H1 (cell line): ENCODE measurements at regions not wholly inside any gene's neighbourhood (a gene's known extent, or its start where the extent isn't known, plus 50 kb on each side); places are given as distances from the start of the nearest gene placed in this dataset.

Experiments used
- CTCF ChIA-PET: fragments of 300-600 bp; sonication (Branson Sonifier 250); formaldehyde crosslinking; loops from one replicate; lab custom pipeline; 2021; ENCODE audit not compliant: partially characterized antibody; lab: Charles Lee
- POLR2A ChIA-PET: fragments of 300-600 bp; sonication (Branson Sonifier 250); formaldehyde crosslinking; loops from one replicate; lab custom pipeline; 2021; ENCODE audit warnings: inconsistent platforms; ENCODE audit not compliant: partially characterized antibody; lab: Charles Lee
- DNase-seq, 2 experiments: peaks; one replicate each; pipeline versions ENCODE4 v3.0.0 to v3.0.0-alpha.2; 2010 to 2022; ENCODE audit warnings: low spot score in 2 of 2, low read depth in 1 of 2, mixed read lengths in 1 of 2
- FAIRE-seq: peaks from 2 replicates; lab custom pipeline; 2011; peaks lifted over from hg19 to GRCh38; lab: Jason Lieb, UNC
- H2AFZ ChIP-seq: 2 replicates; pipeline ENCODE4 v1.8.1; 2012; ENCODE audit warnings: low read length, inconsistent platforms
- H2AK5ac ChIP-seq: 2 replicates; pipeline ENCODE4 v1.6.1; 2013; ENCODE audit warnings: low read depth, low read length
- H2BK120ac ChIP-seq: replicated peaks from 2 replicates; pipeline ENCODE3; 2013; ENCODE audit warnings: low read depth, low read length, inconsistent platforms
- H2BK12ac ChIP-seq: 2 replicates; pipeline ENCODE4 v1.6.1; 2013; ENCODE audit warnings: low read depth, low read length
- H2BK15ac ChIP-seq: 2 replicates; pipeline ENCODE4 v1.6.1; 2013; ENCODE audit warnings: low read length
- H2BK20ac ChIP-seq: 2 replicates; pipeline ENCODE4 v1.6.1; 2013; ENCODE audit warnings: low read length
- H2BK5ac ChIP-seq: 2 replicates; pipeline ENCODE4 v1.6.1; 2013; ENCODE audit warnings: low read depth, low read length
- H3K14ac ChIP-seq: 2 replicates; pipeline ENCODE4 v1.6.1; 2013; ENCODE audit warnings: inconsistent platforms; ENCODE audit not compliant: insufficient read length
- H3K18ac ChIP-seq: 2 replicates; pipeline ENCODE4 v1.6.1; 2013; ENCODE audit warnings: low read length; ENCODE audit errors: extremely low read depth
- H3K23ac ChIP-seq: 2 replicates; pipeline ENCODE4 v1.6.1; 2013; ENCODE audit warnings: inconsistent platforms; ENCODE audit not compliant: insufficient read length
- H3K23me2 ChIP-seq: 2 replicates; pipeline ENCODE4 v1.6.1; 2013; ENCODE audit warnings: low read depth, low read length
- H3K27ac ChIP-seq: 2 replicates; pipeline ENCODE4 v1.6.1; 2011; ENCODE audit warnings: low read depth, low read length, inconsistent platforms
- H3K27me3 ChIP-seq, 4 experiments: replicated peaks in 1 of 4; 1 replicate in 1 of 4; 2 replicates in 3 of 4; pipeline versions ENCODE4 v1.6.1 to v1.8.1; 2011 to 2013; ENCODE audit warnings: low read length in 3 of 4, mild to moderate bottlenecking in 3 of 4, inconsistent platforms in 2 of 4, mixed read lengths in 2 of 4, moderate library complexity in 1 of 4; ENCODE audit not compliant: control insufficient read depth in 3 of 4, insufficient read depth in 3 of 4; ENCODE audit errors: extremely low read depth in 1 of 4
- H3K36me3 ChIP-seq, 4 experiments: 2 replicates each; pipeline versions ENCODE4 v1.6.1 to v1.8.1; 2011 to 2013; ENCODE audit warnings: mild to moderate bottlenecking in 4 of 4, low read length in 3 of 4, moderate library complexity in 2 of 4, control low read depth in 1 of 4, inconsistent platforms in 1 of 4; ENCODE audit not compliant: insufficient read depth in 4 of 4, control insufficient read depth in 2 of 4
- H3K4ac ChIP-seq: replicated peaks from 2 replicates; pipeline ENCODE3; 2013; ENCODE audit warnings: low read length, low read depth, mixed read lengths, inconsistent platforms; ENCODE audit not compliant: insufficient read length
- H3K4me1 ChIP-seq, 4 experiments: replicated peaks in 1 of 4; 1 replicate in 1 of 4; 2 replicates in 3 of 4; pipeline versions ENCODE4 v1.6.1 to v1.8.1; 2011 to 2013; ENCODE audit warnings: low read length in 3 of 4, inconsistent platforms in 2 of 4, mixed read lengths in 1 of 4; ENCODE audit not compliant: insufficient read depth in 4 of 4, control insufficient read depth in 3 of 4
- H3K4me2 ChIP-seq, 2 experiments: 2 replicates each; pipeline versions ENCODE4 v1.6.1 to v1.8.1; 2011 to 2013; ENCODE audit warnings: low read depth in 2 of 2, low read length in 2 of 2, control low read depth in 1 of 2, inconsistent platforms in 1 of 2, mild to moderate bottlenecking in 1 of 2; ENCODE audit not compliant: insufficient read depth in 1 of 2
- H3K4me3 ChIP-seq, 4 experiments: fragments of 200-600, 300-600 bp in 1 of 4; sonication (generic), shearing (Covaris generic), sonication (Bioruptor Twin) in 1 of 4; 2 replicates each; pipeline versions ENCODE4 v1.5.1 to v1.8.1; 2011 to 2016; ENCODE audit warnings: low read length in 4 of 4, low read depth in 3 of 4, control low read depth in 2 of 4, inconsistent platforms in 2 of 4, mild to moderate bottlenecking in 2 of 4, mixed read lengths in 1 of 4, moderate library complexity in 1 of 4; ENCODE audit not compliant: insufficient read depth in 2 of 4; ENCODE audit errors: extremely low read depth in 1 of 4
- H3K56ac ChIP-seq: replicated peaks from 2 replicates; pipeline ENCODE3; 2013; ENCODE audit warnings: low read depth, mild to moderate bottlenecking, mixed read lengths, low read length, inconsistent platforms; ENCODE audit not compliant: insufficient read length
- H3K79me1 ChIP-seq: 2 replicates; pipeline ENCODE4 v1.6.1; 2013; ENCODE audit warnings: low read depth, low read length, control low read depth
- H3K79me2 ChIP-seq, 2 experiments: 2 replicates each; pipeline versions ENCODE4 v1.6.1 to v1.8.1; 2012 to 2013; ENCODE audit warnings: low read length in 2 of 2, mild to moderate bottlenecking in 2 of 2, inconsistent platforms in 1 of 2; ENCODE audit not compliant: insufficient read depth in 2 of 2, control insufficient read depth in 1 of 2
- H3K9ac ChIP-seq, 4 experiments: replicated peaks in 1 of 4; 1 replicate in 1 of 4; 2 replicates in 3 of 4; pipeline versions ENCODE4 v1.6.1 to v1.8.1; 2011 to 2013; ENCODE audit warnings: low read depth in 3 of 4, low read length in 3 of 4, control low read depth in 2 of 4, mild to moderate bottlenecking in 2 of 4, moderate library complexity in 2 of 4, inconsistent platforms in 1 of 4; ENCODE audit errors: extremely low read depth in 1 of 4
- H3K9me3 ChIP-seq, 2 experiments: 2 replicates each; pipeline versions ENCODE4 v1.6.1 to v1.8.1; 2012 to 2013; ENCODE audit warnings: mild to moderate bottlenecking in 2 of 2, moderate library complexity in 2 of 2, control low read depth in 1 of 2, inconsistent platforms in 1 of 2, low read depth in 1 of 2, low read length in 1 of 2, mixed read lengths in 1 of 2; ENCODE audit not compliant: insufficient read depth in 2 of 2
- H4K20me1 ChIP-seq, 2 experiments: replicated peaks in 1 of 2; 2 replicates each; pipeline versions ENCODE3 to v1.8.1; 2011 to 2013; ENCODE audit warnings: inconsistent platforms in 2 of 2, low read length in 2 of 2, mild to moderate bottlenecking in 1 of 2; ENCODE audit not compliant: insufficient read depth in 2 of 2, control insufficient read depth in 1 of 2
- H4K5ac ChIP-seq: 2 replicates; pipeline ENCODE4 v1.6.1; 2013; ENCODE audit warnings: low read length, low read depth, mixed read lengths, inconsistent platforms; ENCODE audit not compliant: insufficient read length
- H4K8ac ChIP-seq: 2 replicates; pipeline ENCODE4 v1.8.0; 2013; ENCODE audit warnings: mild to moderate bottlenecking, moderate library complexity, low read length, inconsistent platforms; ENCODE audit not compliant: insufficient read depth; ENCODE audit errors: extremely low read depth
- H4K91ac ChIP-seq: replicated peaks from 2 replicates; pipeline ENCODE3; 2013; ENCODE audit warnings: low read length, mixed read lengths, inconsistent platforms; ENCODE audit not compliant: insufficient read length
- JUN ChIP-seq: IDR thresholded peaks from 2 replicates; pipeline ENCODE4 v1.6.1; 2011; ENCODE audit warnings: low read depth, mild to moderate bottlenecking, improper control_type of control experiment, low read length
- ZNF274 ChIP-seq: IDR thresholded peaks from 2 replicates; pipeline ENCODE4 v1.7.0; 2012; ENCODE audit warnings: low read length, borderline replicate concordance; ENCODE audit errors: extremely low read depth
- WGBS, 2 experiments: shearing (Covaris generic) in 1 of 2; methylation state at CpG; one replicate each; pipeline versions ENCODE4 v1.1.6 to v1.1.7; 2013 to 2015; ENCODE audit warnings: low lambda C conversion rate in 2 of 2, mixed read lengths in 2 of 2, inconsistent platforms in 1 of 2, low coverage in 1 of 2, missing lambda C conversion rate in 1 of 2; ENCODE audit not compliant: insufficient replicate concordance in 2 of 2, insufficient coverage in 1 of 2, insufficient read length in 1 of 2; ENCODE audit errors: extremely low coverage in 1 of 2, missing lambda C conversion rate in 1 of 2; 5-methylcytosine and 5-hydroxymethylcytosine counted together

DNA sequence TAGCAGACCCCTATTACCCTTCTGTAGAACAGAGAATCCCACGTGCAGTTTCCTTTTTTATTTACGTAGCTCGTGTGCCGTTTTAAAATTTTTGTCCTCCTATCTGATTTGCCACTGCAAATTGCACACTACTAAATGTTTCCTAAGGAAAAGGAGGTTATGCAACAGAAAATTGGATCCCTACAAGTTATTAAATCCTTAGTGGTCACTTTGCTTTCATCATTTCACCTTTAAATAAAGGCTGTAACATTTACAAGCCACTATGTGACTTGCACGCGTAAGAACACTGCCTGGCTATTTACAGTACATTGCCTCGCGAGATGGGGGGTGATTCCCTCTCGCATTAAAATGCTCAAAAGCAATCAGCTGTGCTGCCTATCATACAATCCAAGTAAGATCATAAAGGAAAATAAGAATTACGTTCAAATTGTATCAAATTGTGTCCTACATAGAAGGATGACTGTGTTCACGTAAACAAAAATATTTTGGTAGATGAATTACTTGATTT lies 525.6 kb downstream of the SUCLA2 start:
- no peak overlapping the region for H2BK12ac ChIP-seq
- H2BK20ac ChIP-seq: no peak overlapping the region
- H3K36me3 ChIP-seq: no peaks in the 10 kb centered on the region
- H2BK5ac ChIP-seq: no peak overlapping the region
- no peak overlapping the region for H3K23ac ChIP-seq
- TF ChIP-seq ZNF274 (no peak), JUN (no peak)
- TF ChIP-seq, all 59 proteins: peak for 0
- H3K4me1 ChIP-seq: peaks cover 0 to 8% (median 4%) of the 10 kb centered on the region in 4 experiments; a peak in 4 of 7 replicates
- H2BK15ac ChIP-seq: no peak overlapping the region
- no peaks in the 10 kb centered on the region for H3K79me2 ChIP-seq
- no peak overlapping the region for H2AK5ac ChIP-seq
- 87% methylated on average over 11 of the region's 11 CpGs; no CpG with 5 or more reads in 1 of the 2 experiments for WGBS, 2 experiments
- no peaks in the 10 kb centered on the region for H3K79me1 ChIP-seq
- no peak overlapping the region for H3K9ac ChIP-seq
- no peak overlapping the region for H3K18ac ChIP-seq
- ChIA-PET POLR2A (no interaction called here), CTCF (interaction anchor here (0.8 to 1.2 kb wide), 2 partner anchors 13 to 582 kb away, joined by 3 read pairs; no protein-coding TSS in a partner anchor)
- H3K9me3 ChIP-seq: no peaks in the 10 kb centered on the region
- no peak overlapping the region for H4K5ac ChIP-seq
- H3K27me3 ChIP-seq: no peaks in the 10 kb centered on the region
- no peak overlapping the region for H4K91ac ChIP-seq
- no peaks in the 10 kb centered on the region for H3K23me2 ChIP-seq
- no peak for FAIRE-seq
- no peak for DNase-seq
- H3K14ac ChIP-seq: no peak overlapping the region
- H3K4me3 ChIP-seq: no peak overlapping the region
- no peak overlapping the region for H3K4ac ChIP-seq
- no peak overlapping the region for H4K8ac ChIP-seq
- no peak overlapping the region for H2AFZ ChIP-seq
- H3K56ac ChIP-seq: no peak overlapping the region
- H4K20me1 ChIP-seq: no peaks in the 10 kb centered on the region
- H3K27ac ChIP-seq: no peak overlapping the region
- H3K4me2 ChIP-seq: no peak overlapping the region
- H2BK120ac ChIP-seq: no peak overlapping the region
